Sigmoid colon (tissue), 4 donors: ENCODE measurements at regions not wholly inside any gene's neighbourhood (a gene's known extent, or its start where the extent isn't known, plus 50 kb on each side); places are given as distances from the start of the nearest gene placed in this dataset.

Source experiments
- CTCF ChIP-seq, 4 experiments: fragments of 450-650 bp in 3 of 4; fragments of 200-600 bp in 1 of 4; IDR thresholded peaks; one replicate each; pipeline ENCODE4 v1.5.1; 2016 to 2019; ENCODE audit warnings: antibody characterized with exemption in 4 of 4, mild to moderate bottlenecking in 3 of 4, moderate library complexity in 2 of 4
- EP300 ChIP-seq, 4 donors: sonication (generic); formaldehyde crosslinking; IDR thresholded peaks; one replicate each; pipeline ENCODE4 v1.6.1; 2017; ENCODE audit warnings: antibody characterized with exemption in 4 of 4

GRCh38 chr20:63140514-63141433 is 75.2 kb downstream of the YTHDF1 start:
- TF ChIP-seq CTCF (IDR thresholded peaks at IDR 0.05) (no peak), EP300 (IDR thresholded peaks at IDR 0.05) (no peak)
